GM21737 (cell line): ENCODE measurements at regions not wholly inside any gene's neighbourhood (a gene's known extent, or its start where the extent isn't known, plus 50 kb on each side); places are given as distances from the start of the nearest gene placed in this dataset.
"Not testable (repeated sequence)": the region's sequence is repeated elsewhere in the genome, so short reads cannot be mapped to it uniquely, and the experiment has no call there.

ENCODE experiments used
- ATAC-seq: cut with Tn5 transposase; IDR thresholded peaks from one replicate; pipeline ENCODE4 v1.9.1; 2021; ENCODE audit warnings: mild to moderate bottlenecking, moderate library complexity; ENCODE audit not compliant: unreplicated experiment

GRCh38 chr3:127520993-127521392 is 69.5 kb downstream of the TPRA1 start:
- no peak for ATAC-seq

- no peak for ATAC-seq
Observed at GRCh38 chr3:127518456-127519081, 72.0 kb downstream of the TPRA1 start.

- no peak for ATAC-seq
Observed at GRCh38 chr3:127512256-127512655, 78.3 kb downstream of the TPRA1 start.

- no peak for ATAC-seq
Observed at GRCh38 chr3:127501177-127501576, 89.4 kb downstream of the TPRA1 start.

GRCh38 chr3:127497676-127498075 is 92.9 kb downstream of the TPRA1 start:
- ATAC-seq: no peak

- no peak for ATAC-seq
Observed at GRCh38 chr3:127497166-127497565, 93.4 kb downstream of the TPRA1 start.

- ATAC-seq: no peak
Observed at GRCh38 chr3:127495821-127496655, 94.5 kb downstream of the TPRA1 start.

GRCh38 chr3:127493924-127494646 is 96.4 kb downstream of the TPRA1 start:
- no peak for ATAC-seq

- no peak for ATAC-seq
Observed at GRCh38 chr3:127492426-127492825, 98.1 kb downstream of the TPRA1 start.

GRCh38 chr3:127491909-127492308 is 98.6 kb downstream of the TPRA1 start:
- ATAC-seq: no peak

- ATAC-seq: no peak
Observed at GRCh38 chr3:127491323-127491722, 99.2 kb downstream of the TPRA1 start.

- ATAC-seq: not testable (repeated sequence)
Observed at GRCh38 chr3:127491024-127491305, 99.6 kb downstream of the TPRA1 start.

GRCh38 chr3:127490271-127491023 is 100.1 kb downstream of the TPRA1 start:
- no peak for ATAC-seq

- no peak for ATAC-seq
Observed at GRCh38 chr3:127489357-127489756, 101.2 kb downstream of the TPRA1 start.

- ATAC-seq: no peak
Observed at GRCh38 chr3:127488740-127489139, 101.8 kb downstream of the TPRA1 start.

GRCh38 chr3:127488141-127488672 is 102.3 kb downstream of the TPRA1 start:
- no peak for ATAC-seq

- ATAC-seq: no peak
Observed at GRCh38 chr3:127487196-127487595, 103.3 kb downstream of the TPRA1 start.

- no peak for ATAC-seq
Observed at GRCh38 chr3:127486321-127486944, 104.1 kb downstream of the TPRA1 start.

- no peak for ATAC-seq
Observed at GRCh38 chr3:127485396-127486170, 105.0 kb downstream of the TPRA1 start.
